NCI-H2227 treated with DMSO at 0.1 percent for 48 hours (cell line): ENCODE measurements at regions not wholly inside any gene's neighbourhood (a gene's known extent, or its start where the extent isn't known, plus 50 kb on each side); places are given as distances from the start of the nearest gene placed in this dataset.
A peak's percentile ranks its signal among the peaks of the same experiment; 100 is the strongest.

ENCODE experiments used
- DNase-seq: peaks from one replicate; lab custom pipeline; 2025; lab: John Stamatoyannopoulos, UW

DNA sequence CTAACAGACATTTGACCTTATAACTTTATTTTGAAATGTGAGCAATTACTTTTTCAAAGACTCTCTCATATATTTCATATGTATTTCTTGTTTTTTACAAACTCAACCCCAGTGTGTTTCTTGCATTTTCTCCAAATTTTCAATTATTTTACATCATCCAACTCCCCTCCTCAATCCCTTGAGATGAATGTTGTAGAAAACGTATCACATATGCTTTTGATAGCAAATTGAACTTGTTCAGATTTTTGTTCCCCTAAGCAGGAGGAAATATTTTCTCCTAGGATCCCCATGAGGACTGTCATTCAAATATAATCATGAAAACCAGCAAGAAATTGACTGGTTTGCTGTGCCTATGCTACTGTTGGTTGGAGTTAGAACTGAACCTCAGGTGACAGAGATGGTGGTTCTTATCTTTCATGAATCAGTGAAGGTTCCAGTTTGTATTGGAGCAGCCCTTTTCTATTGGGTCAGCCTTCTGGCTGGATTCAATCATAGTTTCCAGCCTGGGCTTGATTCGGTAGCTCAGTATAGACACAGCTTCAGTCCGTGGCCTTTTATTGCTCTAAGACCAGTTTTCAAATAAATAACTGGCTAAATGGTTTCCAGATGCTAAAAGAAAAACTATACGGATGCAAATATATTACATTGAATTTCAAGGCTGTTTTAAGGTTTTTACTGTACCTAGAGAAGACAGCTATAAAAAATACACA is 591.0 kb downstream of the EPHA4 start:
- DNase-seq: no peak

DNA sequence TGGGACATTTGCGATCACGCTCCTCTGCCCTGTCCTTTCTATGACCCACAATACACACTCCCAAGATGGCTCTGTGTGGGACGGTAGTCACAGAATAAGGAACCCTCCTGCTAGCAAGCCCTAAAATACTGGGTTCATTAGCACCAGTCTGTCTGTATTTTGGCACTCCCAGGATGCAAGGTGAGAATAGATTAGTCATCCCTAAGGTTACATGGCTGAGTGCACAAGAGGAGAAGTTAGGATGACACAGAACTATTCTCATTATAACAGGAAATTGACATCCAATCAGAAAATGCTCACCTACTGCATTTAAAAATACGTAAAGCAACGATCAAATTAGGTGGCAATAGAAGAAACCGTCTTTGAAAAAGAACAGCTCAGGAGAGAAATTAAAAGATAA is 590.2 kb downstream of the EPHA4 start:
- no peak for DNase-seq

DNA sequence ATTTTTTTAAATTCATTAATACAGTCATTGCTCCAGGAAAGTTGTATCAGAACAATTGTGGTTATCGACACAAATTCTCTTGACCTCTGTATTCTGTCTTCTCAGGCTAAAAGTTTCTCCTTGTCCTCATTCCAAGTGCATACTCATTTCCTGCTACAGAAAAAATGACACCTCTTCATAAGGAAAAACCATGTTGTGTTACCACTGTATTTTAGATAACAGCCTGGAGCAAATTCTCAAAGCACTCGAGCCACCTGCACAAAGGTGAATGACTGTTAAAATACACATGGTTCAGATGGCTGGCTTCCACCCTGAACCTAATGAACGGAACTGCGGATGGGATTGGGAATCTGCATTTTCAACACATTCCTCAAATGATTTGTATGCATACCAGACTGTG is 586.5 kb downstream of the EPHA4 start:
- DNase-seq: no peak

DNA sequence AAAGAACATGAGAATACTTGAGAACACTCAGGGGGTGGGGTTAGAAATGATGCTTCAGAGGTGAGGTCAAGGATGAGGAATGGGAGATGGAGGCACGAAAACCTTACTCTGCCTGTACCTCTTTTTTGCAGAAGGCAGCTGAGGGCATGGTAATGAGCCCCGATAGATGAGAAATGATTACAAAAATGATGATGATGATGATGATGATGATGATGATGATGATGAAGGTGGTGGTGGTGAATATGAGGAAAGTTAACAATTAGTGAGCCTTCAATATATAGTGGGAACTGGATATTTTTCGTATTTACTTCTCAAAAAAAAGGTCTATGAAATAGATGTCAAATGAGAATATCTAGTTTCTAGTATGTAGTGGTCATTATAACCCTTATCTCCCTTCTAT is 584.3 kb downstream of the EPHA4 start:
- DNase-seq: no peak

DNA sequence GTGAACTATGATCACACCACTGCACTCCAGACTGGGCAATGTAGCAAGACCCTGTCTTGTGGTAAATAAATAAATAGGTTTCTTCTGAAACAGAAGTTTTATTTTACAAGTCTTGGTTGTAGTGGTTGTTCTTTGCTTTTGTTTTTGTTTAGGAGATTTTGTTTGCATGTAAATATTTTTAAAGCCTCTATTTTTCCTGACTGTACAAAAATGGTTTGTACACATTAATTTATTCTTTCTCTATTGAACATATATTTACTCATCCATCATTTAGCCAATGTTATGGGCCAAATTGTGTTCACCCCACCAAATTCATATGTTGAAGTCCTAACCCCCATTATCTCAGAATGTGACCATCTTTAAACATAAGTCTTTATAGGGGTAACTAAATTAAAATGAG is 580.1 kb downstream of the EPHA4 start:
- no peak for DNase-seq

DNA sequence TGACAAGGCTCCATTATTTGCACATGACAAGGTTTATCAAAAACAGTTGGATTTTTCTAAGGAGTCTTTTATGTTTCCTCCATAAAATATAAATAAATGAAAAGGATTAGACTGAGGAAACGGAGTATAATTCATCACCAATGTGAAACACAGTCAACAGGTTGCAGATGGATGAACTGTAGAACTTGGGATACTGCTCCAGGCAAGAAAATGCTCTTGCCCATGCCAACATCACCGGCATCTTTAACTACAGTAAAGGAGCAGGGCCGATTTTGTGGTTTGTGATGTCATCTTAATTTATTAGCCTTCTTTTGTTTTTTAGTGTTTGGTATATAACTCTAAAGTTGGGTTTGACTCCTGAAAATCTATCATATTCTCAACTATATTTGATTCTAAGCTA is 577.3 kb downstream of the EPHA4 start:
- no peak for DNase-seq

DNA sequence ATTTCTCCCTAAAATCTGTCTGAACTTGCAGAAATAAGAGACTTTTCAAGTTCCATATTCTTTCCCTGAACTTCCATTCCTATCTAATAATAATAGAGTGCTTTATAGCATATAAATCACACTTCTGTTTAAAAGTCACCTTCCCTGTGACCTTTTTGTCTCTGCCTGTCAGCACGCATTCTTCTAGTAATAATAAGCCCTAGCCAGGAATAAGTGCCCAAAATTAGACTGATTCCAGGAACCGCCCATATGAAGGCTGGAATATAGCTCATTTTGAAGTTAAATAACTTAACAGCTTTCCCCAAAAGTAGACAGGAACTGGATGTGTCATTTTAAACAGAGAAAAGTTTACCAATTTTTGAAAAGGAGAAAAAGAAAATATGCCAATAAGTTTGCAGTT is 576.5 kb downstream of the EPHA4 start:
- DNase-seq: peak; percentile 81

DNA sequence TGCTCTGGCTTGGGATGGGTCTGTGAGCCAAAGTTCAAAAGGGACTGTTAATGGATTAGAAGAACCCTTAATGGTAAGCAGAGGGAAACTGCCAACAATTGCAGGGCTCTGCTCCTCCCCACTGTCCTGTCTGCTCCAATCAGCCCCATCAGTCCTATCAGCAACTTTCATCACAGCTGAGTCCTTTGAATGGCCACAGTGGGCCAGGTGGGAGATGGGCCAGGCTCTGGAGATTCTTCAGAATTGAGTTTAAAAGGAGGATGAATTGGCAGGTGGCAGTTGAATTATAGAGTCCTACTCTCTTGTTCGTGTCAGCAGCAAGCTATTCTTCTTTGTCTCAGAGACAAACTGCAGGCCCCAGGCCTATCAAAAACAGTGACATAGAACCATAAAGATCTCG is 573.9 kb downstream of the EPHA4 start:
- no peak for DNase-seq

DNA sequence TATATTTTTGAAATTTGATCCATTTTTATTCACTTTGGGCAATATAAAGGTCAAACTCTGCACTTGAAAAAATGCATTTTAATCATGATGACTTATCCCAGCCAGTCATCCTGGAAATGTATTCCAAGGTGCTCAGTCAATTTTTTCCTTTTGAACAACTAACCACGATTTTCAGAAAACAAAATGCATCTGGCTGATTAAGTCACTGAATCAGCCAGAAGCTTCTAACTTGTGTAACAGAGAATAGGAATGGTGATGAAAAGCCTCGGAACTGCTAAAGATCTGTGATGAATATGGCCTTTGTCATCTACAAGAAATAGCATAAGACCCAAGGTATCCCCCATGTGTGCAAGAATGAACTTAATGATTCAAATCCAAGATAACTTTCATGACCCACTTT is 572.7 kb downstream of the EPHA4 start:
- DNase-seq: no peak

DNA sequence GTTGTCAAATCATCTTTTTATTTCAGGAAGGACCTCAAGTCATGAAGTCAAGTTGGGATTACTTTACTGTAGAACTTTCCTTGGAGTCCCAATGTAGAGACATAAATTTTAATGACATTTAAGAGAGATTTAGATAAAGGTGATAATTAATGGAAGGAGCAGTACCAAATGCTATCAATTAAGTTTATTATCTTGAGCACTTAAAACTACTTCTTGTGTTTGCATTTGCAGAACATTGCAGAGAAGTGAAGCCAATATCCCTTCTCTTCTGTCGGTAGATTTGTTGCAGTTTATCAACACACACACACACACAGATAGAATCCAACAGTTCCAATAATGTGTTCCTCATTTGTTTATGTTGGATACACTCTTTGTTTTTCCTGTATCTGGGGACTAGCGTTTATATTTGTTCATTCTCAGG is 570.7 kb downstream of the EPHA4 start:
- no peak for DNase-seq

DNA sequence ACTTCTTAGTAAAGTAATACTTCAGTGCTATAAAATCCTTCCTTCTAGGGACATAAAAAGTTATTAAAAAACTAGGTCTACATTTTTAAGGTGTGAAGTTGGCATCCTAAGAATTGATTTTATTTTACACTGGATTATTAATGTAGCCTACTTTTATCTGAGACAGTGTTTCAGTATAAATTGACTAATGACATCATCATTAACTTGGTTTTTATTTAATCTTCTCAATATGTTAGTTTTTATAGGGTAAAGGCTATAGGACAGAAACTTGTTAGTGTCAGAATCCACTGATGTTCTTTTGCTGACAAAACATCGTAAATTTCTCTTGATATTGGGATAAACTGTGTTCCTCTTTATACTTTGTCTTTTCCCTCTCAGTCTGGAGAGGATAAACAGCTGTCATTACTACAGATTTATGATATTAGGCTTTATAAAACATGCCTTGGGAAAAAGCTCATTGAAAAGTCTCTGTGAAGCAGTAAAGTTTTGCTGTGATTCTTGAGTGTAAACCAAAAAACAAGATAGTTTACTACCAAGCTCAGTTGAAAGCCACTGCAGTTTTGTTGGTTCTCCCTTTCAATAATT is 569.9 kb downstream of the EPHA4 start:
- no peak for DNase-seq

DNA sequence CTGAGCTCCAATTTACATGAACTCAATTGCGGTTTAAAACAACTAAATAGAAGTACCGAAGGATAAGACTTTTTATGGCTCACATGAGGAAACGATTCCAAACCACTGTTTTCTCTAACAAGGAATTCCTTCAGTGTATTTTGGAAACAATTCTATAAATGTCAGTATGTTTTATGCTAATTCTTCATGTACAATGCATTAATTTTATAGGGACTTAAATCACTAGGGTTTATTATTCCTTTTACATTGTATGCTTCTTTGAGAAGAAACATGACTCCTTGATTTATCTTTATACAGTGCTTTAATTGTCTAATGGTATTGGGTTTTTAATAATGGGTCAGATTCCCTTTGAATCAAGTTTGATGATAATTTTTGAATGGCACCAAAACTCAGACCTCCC is 566.8 kb downstream of the EPHA4 start:
- no peak for DNase-seq

DNA sequence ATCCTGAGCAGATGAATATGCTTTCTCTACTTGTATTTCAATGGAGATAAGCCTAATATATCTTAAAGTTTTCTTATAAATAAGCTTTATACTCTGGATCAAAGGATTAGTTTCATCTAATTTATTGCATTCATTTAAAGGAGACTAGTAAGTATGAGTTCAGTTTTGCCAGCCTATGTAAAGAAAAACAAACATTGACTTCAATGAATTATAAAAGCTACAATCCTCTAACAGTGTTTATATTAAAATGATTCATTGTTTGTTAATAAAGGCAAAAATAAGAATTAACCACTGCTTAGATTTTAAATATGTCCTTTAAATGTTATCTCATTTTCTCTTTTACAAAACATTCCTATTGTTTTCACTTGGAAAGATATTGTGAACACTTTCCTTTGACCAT is 566.0 kb downstream of the EPHA4 start:
- no peak for DNase-seq

DNA sequence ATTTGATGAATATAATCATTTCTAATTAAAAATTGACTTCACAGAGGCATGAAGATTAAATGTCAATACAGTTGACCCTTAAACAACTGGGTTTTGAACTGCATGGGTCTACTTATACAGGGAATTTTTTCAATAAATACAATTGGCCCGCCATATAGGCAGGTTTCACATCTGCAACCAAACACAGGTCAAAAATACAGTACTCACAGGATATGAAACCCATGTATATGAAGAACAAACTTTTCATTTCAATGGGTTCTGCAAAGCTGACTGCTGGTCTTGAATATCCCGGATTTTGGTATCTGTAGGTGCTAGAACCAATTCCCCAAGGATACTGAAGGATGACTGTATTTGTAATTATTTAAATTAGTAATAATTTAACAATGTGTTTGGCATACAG is 555.6 kb downstream of the EPHA4 start:
- no peak for DNase-seq

DNA sequence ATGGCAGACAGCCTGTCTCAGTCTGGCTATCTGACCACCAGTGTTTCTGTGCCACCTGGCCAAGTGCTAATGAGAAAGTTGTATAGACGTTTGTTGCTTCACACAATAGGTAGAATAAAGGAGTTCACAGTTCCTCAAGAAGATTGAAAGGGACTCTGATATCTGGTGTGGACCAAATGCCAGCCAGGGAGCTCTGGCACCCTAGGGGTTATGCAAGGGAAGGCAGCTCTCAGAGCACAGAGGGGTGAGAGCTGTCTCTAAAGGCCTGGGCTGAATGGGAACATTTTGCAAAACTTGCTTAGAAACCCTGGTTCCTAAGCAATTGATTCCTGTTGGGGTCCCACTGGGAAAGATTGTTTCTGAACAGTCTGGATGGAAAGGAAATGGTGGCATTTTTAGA is 553.8 kb downstream of the EPHA4 start:
- DNase-seq: no peak

DNA sequence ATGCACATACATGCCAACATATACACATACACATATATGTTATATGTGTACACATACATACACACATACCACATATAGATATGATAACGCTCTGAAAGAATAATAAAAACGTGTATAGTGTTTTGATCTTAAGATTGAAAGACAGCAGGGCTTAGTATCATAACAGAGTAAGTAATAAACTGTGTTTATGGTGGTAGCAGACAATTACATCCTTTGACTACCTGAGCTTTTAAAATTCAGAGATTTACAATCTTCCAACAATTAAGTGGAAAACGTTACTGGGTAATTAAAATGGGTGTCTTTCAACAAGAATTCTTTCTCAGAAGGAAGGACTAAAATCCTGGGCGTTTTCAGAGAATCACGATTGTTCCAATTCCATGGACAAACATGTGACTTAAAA is 552.4 kb downstream of the EPHA4 start:
- DNase-seq: no peak

DNA sequence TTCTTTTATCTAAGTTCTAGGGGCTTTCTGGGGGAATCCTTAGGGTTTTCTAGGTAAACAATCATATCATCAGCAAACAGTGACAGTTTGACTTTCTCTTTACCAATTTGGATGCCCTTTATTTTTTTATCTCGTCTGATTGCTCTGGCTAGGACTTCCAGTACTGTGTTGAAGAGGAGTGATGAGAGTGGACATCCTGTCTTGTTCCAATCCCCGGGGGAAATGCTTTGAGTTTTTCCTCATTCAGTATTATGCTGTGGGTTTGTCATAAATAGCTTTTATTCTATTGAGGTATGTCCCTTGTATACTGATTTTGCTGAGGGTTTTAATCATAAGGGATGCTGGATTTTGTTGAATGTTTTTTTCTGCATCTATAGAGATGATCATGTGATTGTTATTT is 549.5 kb downstream of the EPHA4 start:
- DNase-seq: no peak

DNA sequence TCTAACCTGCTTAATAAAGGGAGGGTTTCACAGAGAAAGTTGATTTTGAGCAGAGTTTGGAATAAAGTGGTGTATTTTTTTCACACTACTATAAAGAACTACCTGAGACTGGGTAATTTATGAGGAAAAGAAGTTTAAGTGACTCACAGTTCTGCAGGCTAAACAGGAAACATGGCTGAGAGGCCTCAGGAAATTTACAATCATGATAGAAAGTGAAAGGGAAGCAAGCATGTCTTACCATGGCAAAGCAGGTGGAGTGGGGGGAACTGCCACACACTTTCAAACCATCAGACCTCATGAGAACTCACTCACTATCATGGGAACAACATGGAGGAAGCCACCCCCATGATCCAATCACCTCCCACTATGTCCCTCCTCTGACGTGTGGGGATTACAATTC is 546.7 kb downstream of the EPHA4 start:
- no peak for DNase-seq

DNA sequence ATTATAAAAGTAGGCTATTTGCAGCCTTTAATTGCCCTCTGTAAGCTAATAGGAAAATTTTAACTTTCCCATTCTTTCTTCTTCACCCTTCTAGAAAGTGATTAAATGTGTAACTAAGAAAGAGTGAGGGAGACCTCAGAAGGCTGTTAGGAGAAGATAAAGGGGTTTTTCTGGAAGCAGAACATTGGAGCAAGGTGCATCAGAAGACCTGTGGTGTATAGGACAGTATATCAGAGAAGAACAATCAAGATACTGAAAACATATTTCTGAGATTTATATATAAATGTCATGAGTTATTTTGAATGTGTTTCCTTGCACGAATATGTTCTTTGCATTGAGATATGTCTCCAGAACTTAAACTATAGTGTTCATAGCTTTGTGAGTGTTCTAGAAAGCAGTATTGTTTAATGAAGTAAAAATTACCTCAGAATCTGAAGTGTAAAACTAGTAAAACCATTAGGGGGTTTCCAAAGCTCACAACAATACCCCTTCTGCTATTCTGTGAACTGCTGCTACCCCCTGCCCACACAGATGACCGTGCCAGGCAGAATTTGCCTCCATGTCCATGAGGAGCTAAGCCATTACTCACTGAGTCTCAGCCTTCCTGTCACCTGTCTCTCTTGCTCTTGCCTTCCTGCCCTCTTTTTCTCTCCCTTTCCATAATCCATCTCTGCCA is 537.9 kb downstream of the EPHA4 start:
- no peak for DNase-seq

DNA sequence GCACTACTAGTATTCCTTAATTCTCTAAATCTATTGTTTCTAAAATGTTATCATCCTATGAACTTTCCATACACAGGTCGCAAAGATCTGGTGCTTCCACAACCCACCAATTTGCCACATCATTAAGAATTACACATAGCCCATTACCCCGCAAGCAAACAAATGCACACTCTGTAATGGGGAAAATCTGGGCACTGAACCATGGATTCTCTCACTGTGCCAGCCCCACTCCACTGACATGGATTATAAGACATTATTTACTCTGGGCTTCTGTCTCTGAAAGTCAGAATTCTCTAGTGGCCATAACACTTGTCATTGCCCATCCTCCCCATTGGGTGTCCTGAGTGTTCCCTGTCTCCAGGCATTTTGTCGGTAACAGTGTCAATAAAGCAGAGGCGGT is 537.1 kb downstream of the EPHA4 start:
- peak; percentile 69 for DNase-seq

DNA sequence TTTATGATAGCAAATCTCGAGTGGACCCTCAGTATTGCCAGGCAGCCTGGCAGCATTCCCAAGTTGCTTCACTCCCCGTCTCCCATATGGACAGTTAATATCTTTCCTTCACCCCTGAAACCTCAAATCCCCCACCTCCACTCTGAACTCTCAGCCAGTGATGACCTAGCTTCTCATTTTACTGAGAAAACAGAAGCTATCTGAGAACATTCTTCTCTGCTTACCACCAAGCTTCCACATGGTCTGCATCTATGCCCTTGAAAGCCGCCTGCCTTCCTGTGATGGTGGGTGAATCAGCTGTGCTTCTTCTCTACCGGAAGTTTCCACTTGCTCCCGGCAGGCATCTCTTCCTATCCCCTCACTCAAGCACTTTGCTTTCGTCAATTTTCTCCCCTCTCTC is 529.2 kb downstream of the EPHA4 start:
- no peak for DNase-seq

DNA sequence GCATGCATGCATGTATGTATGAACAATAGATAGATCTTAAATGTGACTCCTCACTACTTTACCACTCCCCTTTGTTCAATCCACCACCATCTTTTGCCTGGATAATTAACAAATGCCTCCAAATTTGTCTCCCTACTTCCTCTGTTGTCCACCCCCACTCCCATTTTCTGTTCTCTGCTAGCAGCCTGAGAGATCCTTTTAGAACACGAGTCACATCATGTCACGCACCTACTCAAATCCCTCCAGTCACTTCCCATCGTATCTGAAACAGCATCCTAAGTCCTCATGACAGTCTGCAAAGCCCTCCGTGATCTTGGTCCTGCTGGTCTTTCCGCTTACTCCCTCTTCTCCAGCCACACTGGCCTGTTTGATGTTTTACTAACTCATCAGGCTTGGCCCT is 527.3 kb downstream of the EPHA4 start:
- DNase-seq: no peak

DNA sequence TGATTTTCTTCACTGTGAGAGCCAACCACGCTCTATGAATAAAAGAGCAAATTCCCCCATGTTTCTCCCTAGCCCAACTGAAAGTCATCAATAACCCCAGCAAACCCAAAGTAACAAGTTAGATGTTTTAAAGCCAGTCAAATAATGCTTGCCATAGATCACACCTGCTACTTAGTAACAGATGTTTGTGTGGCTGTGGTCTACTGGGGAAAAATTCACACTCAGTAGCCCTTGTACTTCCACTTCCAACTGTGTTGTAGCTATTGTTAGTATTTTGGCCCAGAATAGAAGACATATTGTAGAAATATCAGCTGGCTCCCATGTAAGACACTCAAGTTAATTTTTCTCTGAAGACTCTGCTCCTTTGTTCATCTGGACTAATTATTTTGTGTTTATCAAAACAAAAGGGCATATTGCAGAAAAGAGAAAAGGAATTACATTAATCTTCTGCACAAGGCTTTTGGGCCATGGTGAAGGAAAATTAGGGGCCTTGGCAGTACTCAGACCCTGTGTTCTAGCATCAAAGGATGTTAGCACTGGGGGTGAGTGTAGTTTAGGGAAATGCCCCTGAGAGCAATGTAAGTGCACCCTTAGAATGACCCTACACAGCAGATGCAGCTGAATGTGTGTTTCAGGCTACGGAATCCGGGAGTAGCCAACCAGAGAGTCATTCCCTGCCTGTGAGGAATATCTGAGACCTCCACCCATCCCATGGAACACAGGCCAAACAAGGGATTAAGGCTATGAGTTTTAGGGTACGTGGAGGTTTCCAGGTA is 521.9 kb downstream of the EPHA4 start:
- DNase-seq: no peak
